GM12865 (cell line): ENCODE measurements at regions not wholly inside any gene's neighbourhood (a gene's known extent, or its start where the extent isn't known, plus 50 kb on each side); places are given as distances from the start of the nearest gene placed in this dataset.
"Not testable (repeated sequence)": the region's sequence is repeated elsewhere in the genome, so short reads cannot be mapped to it uniquely, and the experiment has no call there.

Experiments used
- DNase-seq: peaks from one replicate; pipeline ENCODE4 v3.0.0; 2010; ENCODE audit warnings: low read depth
- H3K4me3 ChIP-seq: 2 replicates; pipeline ENCODE4 v1.5.1; 2011; ENCODE audit warnings: mild to moderate bottlenecking, low read depth, low read length, control low read depth
- CTCF ChIP-seq: IDR thresholded peaks from 2 replicates; pipeline ENCODE4 v1.5.1; 2011; ENCODE audit warnings: low read length, control low read depth, low read depth, inconsistent platforms; ENCODE audit not compliant: insufficient read depth; ENCODE audit errors: missing control alignments

GRCh38 chr13:50464349-50465251 is 378.9 kb downstream of the DLEU7 start:
- no peak for DNase-seq
- H3K4me3 ChIP-seq: no peak overlapping the region

GRCh38 chr13:50466456-50466855 is 377.0 kb downstream of the DLEU7 start:
- no peak for TF ChIP-seq CTCF
- H3K4me3 ChIP-seq: no peak overlapping the region
- DNase-seq: no peak

More at GRCh38 chr13:50464349-50465251, 378.9 kb downstream of the DLEU7 start:
- TF ChIP-seq CTCF: no peak

- no peak overlapping the region for H3K4me3 ChIP-seq
- no peak for DNase-seq
- no peak for TF ChIP-seq CTCF
These were observed 376.1 kb downstream of the DLEU7 start for GRCh38 chr13:50467156-50468110.

- no peak overlapping the region for H3K4me3 ChIP-seq
- DNase-seq: no peak
- no peak for TF ChIP-seq CTCF
These were observed 374.4 kb downstream of the DLEU7 start for GRCh38 chr13:50468849-50469669.

- DNase-seq, H3K4me3 ChIP-seq: not testable (repeated sequence)
These were observed 370.4 kb downstream of the DLEU7 start for GRCh38 chr13:50473050-50473449.

- TF ChIP-seq CTCF: no peak
- no peak overlapping the region for H3K4me3 ChIP-seq
- DNase-seq: no peak
These were observed 369.3 kb downstream of the DLEU7 start for GRCh38 chr13:50474088-50474662.
